NCI-H2196 (cell line): ENCODE measurements at regions not wholly inside any gene's neighbourhood (a gene's known extent, or its start where the extent isn't known, plus 50 kb on each side); places are given as distances from the start of the nearest gene placed in this dataset.
"Not testable (repeated sequence)": the region's sequence is repeated elsewhere in the genome, so short reads cannot be mapped to it uniquely, and the experiment has no call there.

Experiments
- DNase-seq: peaks from one replicate; lab custom pipeline; 2025; ENCODE audit not compliant: unreplicated experiment; lab: John Stamatoyannopoulos, UW

- DNase-seq, result no peak
Observed at GRCh38 chr10:123269675-123270074, 115.5 kb downstream of the BUB3 start.

- no peak for DNase-seq
Observed at GRCh38 chr10:123270221-123270620, 116.0 kb downstream of the BUB3 start.

- DNase-seq, result no peak
Observed at GRCh38 chr10:123270806-123271205, 116.6 kb downstream of the BUB3 start.

- no peak for DNase-seq
Observed at GRCh38 chr10:123272171-123272570, 118.0 kb downstream of the BUB3 start.

DNA sequence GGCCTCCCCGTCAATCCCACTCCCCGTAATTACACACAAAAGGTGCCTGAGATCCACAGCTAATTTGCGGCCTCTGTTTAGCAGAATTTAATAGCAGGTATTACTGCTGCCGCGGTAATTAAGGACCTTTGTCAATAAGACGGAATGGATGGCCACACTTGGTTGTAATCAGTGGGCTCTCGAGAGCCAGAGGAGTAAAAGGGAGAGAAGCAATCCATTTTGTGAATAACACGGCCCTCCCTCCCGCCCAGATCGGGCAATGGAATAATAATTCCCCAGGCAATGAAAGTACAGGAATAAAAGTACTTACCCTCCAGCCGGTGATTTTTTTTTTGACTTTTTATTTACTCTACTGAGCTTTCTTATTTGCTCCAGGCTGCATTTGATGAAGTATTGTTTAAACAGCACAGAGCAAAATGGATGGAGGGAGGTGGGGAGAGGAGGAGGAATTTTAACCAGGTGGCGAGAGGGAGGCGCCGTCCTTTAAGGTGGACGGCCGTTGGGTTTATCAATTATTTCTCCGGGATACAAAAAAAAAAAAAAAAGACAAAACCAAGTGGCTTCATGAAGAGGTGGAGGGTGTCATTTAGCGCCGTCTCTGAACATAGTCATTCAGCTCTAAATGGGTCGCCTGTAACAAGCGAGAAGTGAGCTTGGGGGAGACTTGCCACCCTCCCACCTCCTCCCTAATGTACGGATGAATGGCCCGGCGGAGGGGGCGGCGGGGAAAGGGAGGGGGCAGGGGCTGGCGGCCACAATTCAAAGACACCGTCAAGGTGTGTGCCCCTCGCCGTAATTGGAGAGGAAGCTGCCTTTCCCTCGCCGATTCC lies 120.3 kb downstream of the BUB3 start:
- DNase-seq, result no peak

- DNase-seq, result no peak
Observed at GRCh38 chr10:123275136-123275564, 120.9 kb downstream of the BUB3 start.

GRCh38 chr10:123278445-123278844 lies 124.2 kb downstream of the BUB3 start:
- no peak for DNase-seq

GRCh38 chr10:123283371-123283770 lies 129.2 kb downstream of the BUB3 start:
- DNase-seq, result not testable (repeated sequence)

DNA sequence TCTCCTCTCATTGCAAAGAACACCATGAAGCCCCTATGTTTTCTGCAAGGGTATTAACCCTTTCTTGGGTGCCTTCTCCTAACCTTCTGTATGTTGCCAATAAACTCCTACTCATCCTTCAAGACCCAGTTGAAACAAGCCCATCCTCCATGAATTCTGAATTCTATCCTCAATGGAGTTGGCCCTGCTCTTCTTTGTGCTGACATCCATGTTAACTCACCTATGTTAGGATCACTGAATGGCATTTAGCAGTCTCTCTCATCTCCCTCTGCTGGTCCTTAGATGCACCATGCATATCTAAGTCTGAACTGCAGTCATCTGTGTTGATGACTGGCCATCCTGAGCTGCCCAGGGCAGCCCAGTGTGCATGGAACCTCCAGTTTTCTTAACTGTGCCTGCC lies 129.8 kb downstream of the BUB3 start:
- DNase-seq, result no peak

- DNase-seq, result no peak
Observed at GRCh38 chr10:123287594-123288247, 133.5 kb downstream of the BUB3 start.

DNA sequence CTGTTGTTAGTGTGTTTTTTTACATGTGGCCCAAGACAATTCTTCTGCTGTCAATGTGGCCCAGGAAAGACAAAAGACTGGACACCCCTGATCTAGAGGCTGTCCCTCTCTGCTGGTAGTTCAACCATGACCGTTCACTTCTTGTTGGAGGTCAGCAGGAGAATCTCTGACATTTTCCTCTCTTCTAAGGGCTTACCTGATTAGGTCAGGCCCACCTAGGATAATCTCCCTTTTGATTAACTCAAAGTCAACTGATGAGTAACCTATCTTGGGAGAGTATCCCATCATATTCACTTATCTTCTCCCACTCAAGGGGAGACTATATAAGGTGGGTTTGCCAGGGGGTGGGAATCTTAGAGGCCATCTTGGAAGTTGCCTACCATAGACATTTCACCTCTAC lies 135.2 kb downstream of the BUB3 start:
- no peak for DNase-seq

GRCh38 chr10:123294109-123294508 lies 139.9 kb downstream of the BUB3 start:
- DNase-seq, result no peak

- no peak for DNase-seq
Observed at GRCh38 chr10:123294886-123295285, 140.7 kb downstream of the BUB3 start.

GRCh38 chr10:123295644-123296043 lies 141.4 kb downstream of the BUB3 start:
- no peak for DNase-seq

DNA sequence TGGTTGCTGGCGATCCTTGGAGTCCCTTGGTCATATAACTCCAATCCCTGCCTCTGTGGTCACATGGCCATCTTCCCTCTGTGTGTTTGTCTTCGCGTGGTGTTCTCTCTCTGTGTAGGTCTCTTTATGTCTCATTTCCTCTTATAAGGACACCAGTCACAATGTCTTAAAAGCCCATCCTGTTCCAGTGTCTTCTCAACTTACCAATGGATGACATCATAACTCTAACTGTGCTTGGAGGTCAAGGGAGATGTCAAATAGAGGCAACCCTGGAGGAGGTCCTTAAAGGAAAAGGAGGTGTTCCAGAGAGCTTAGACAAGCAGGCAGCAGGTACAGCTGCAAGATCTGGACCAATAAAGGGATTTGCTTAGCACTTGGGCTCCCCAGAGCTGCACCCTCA lies 143.0 kb downstream of the BUB3 start:
- DNase-seq, result no peak

GRCh38 chr10:123298583-123298982 lies 144.4 kb downstream of the BUB3 start:
- no peak for DNase-seq

DNA sequence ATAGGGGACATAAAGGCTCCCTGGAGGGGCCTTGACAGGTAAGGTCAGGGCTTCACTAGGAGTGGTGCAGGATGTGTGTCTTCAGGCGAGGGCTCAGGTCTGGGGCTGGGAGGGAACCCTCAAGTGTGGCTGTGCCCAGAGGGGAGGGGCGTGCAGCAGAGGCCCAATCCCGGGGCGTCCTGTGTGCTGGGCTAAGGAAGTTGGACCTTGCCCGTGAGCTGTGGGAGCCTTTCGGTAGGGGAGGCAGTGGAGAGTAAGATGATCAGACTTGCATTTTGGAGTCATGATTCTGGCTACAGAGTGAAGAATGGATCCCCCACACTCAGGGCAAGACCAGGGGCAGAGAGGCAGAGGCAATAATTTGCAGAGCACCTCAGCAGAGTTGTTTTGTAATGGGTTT lies 145.4 kb downstream of the BUB3 start:
- DNase-seq, result no peak

DNA sequence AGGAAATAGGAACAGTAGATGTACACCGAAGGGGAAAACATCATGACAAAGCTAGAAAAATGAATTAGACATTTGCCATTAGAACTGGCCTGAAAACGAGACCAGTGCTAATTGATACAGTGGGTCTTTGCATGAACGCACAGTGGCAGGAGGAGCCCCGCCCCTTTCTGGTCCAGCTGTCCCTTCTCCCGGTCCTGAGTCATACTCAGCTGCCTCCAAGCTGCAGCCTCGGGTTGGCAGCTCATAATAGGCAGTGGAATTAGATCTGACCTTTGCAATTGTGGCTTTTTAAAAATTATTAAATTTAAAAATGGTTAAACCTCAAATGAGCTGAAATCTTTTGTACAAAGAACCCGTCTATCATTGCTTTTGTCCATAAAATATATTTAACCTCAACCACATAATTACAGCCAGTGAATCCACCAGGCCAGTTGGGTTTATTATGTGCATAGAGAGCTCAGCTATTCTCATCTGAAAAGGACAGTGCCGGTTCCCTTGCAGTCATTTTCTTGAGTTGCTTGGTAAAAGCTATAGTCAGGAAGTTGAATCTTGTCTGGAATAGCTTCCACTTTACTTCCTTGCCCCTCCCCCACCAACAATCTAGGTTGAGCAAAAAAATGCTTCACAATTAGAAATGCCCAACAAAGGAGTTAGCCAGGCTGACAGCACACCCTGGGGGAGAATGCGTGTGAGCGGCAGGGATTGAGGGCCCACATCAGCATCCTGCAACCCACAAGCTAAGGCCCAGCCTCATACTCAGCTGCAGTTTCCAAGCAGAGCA lies 147.1 kb downstream of the BUB3 start:
- peak; percentile 54 for DNase-seq

DNA sequence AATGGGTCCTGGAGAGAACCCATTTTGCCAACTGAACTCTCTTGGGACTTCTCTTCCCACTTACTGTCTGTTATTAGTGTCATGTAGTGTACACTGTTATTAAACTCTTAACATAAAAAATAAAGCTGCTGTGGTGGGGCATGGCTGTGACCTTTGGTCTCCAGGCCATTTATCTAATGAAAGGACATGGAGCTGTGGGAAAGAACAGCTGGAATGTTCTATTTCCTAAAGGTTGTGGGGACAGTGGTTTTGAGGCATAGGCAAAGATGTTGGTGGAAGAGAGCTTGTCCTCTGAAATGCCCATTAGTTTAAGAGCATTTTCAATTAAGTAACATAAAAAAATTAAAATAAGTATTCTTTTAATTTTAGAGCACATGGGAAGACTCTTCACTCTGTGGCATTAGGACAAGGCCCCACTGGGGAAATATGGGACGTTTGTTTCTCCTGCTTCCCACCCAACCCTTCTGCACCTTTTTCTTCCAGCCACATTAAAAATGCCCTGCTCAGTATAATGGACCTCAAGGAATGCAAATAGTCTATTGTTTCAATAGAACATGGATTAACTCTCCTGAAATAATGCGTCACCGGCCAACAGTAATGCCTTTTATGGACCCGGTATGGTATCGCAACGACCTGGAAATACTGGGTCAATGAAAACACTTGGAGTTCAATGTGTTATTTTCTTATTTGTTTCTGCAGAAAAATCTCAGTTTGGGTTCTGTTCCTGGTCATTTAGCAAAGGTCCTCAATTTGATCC lies 149.6 kb downstream of the BUB3 start:
- no peak for DNase-seq

DNA sequence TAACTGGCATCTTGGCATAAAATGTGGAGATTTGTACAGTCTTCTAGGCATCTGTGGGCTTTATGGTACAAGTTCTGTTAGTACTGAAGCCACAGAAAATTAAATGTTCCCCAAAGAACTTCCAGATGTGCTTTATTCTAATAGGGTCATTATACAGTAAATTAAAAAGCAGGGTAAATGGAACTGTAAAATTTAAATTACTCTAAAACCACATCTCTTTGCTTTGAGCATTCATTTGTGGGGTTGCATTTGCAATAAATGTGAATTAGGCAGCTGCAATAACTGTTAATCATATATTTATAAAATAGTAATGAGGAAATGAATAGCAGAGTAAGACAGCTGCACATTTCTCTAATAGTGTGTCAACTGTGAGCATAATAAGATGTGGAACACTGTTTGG lies 151.5 kb downstream of the BUB3 start:
- DNase-seq, result no peak

DNA sequence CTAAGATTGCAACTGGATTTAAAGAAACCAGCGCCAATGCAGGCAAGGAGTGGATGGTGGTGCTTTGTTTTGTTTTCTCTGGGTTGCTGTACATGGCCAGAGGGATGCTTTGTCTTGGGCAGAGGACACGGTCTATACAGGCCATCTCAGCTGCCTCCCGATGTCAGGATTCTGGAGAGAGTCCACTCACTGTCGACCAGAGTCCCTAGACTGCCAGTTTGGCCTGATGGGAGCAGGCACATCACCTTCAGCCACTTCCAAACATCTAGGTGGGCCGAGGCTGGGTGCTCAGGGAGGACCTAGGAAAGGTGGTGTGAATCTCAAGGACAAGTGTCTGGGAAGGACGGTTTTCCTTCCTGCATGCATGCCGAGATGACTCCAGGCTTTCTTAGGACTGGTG lies 152.1 kb downstream of the BUB3 start:
- DNase-seq, result no peak
